Brain microvascular endothelial cell (primary cell): ENCODE measurements at regions not wholly inside any gene's neighbourhood (a gene's known extent, or its start where the extent isn't known, plus 50 kb on each side); places are given as distances from the start of the nearest gene placed in this dataset.

ENCODE experiments used
- DNase-seq: peaks from one replicate; pipeline ENCODE4 v3.0.0-alpha.2; 2020
- H3K27ac ChIP-seq: fragments of 250-450 bp; sonication (Bioruptor Pico); 2 replicates; pipeline ENCODE4 v1.5.1; 2020; ENCODE audit warnings: mild to moderate bottlenecking, moderate library complexity
- H3K27me3 ChIP-seq: fragments of 250-450 bp; sonication (Bioruptor Pico); replicated peaks from 2 replicates; pipeline ENCODE4 v1.5.1; 2020; ENCODE audit warnings: mild to moderate bottlenecking
- H3K36me3 ChIP-seq: fragments of 250-450 bp; sonication (Bioruptor Pico); replicated peaks from 2 replicates; pipeline ENCODE4 v1.5.1; 2020; ENCODE audit warnings: mild to moderate bottlenecking
- H3K4me3 ChIP-seq: 2 replicates; pipeline ENCODE4 v1.5.1; 2011; ENCODE audit warnings: low read depth, mild to moderate bottlenecking, control low read depth, low read length, moderate library complexity
- CTCF ChIP-seq: IDR thresholded peaks from 2 replicates; pipeline ENCODE4 v1.5.1; 2011; ENCODE audit warnings: low read depth, mild to moderate bottlenecking, moderate library complexity, low read length, control low read depth, inconsistent platforms; ENCODE audit errors: missing control alignments
- in situ Hi-C: cut with HindIII; loops from 2 replicates; pipeline ENCODE4 v1.10.0; 2017; ENCODE audit warnings: low sequenced_read_pairs, low pct_ligation_motif_present

GRCh38 chr4:52368895-52369294 lies 290.2 kb downstream of the USP46 start:
- no peak overlapping the region for H3K4me3 ChIP-seq
- in situ Hi-C loops = no loop called here
- H3K27me3 ChIP-seq = no peaks in the 10 kb centered on the region
- no peak for DNase-seq
- no peak for TF ChIP-seq CTCF
- H3K27ac ChIP-seq = no peak overlapping the region
- H3K36me3 ChIP-seq = no peaks in the 10 kb centered on the region

DNA sequence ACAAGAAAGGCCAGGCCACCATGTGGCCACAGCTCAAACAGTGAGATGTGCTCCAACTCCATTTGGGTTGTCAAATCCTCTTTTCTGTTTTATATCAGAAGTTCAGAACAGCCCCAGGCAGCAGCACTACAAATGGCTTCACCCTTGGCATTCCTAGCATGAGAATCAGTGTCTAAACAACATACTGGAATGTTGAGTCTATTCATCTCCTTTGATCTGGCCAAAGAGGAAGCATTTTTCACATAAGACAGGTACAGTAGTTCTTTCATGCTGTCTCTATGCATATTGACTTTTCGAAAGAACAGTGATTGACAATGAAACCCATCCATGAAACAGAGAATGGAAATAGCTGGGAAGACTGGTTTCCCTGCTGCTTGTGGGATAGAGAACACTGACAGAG lies 289.5 kb downstream of the USP46 start:
- H3K4me3 ChIP-seq = no peak overlapping the region
- in situ Hi-C loops = no loop called here
- no peaks in the 10 kb centered on the region for H3K36me3 ChIP-seq
- no peak for TF ChIP-seq CTCF
- no peak for DNase-seq
- no peak overlapping the region for H3K27ac ChIP-seq
- no peaks in the 10 kb centered on the region for H3K27me3 ChIP-seq

DNA sequence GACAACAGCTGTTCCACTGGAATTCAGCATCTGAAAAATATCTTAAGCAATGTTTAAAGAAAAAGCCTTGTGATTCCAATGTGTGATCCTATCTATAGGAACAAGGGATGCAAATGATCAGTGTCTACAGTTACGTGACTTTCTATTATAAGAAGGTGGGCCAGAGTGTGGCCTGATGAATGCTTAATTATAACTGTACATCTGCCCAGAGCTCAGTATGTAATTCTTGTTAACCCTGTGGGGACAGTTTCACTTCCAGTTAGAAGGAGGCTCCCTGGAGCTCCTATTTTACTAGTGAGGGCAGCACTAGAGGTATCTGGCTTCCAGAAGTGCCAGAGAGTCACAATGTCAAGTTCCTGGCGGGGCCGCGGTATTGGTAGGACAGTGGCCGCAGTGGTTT lies 288.5 kb downstream of the USP46 start:
- Histone ChIP-seq H3K4me3 (no peak overlapping the region), H3K27ac (no peak overlapping the region), H3K36me3 (no peaks in the 10 kb centered on the region), H3K27me3 (no peaks in the 10 kb centered on the region)
- no peak for TF ChIP-seq CTCF
- in situ Hi-C loops = no loop called here
- no peak for DNase-seq

GRCh38 chr4:52371841-52372240 lies 287.3 kb downstream of the USP46 start:
- DNase-seq = no peak
- Histone ChIP-seq H3K27me3 (no peaks in the 10 kb centered on the region), H3K27ac (no peak overlapping the region), H3K4me3 (no peak overlapping the region), H3K36me3 (no peaks in the 10 kb centered on the region)
- in situ Hi-C loops = no loop called here
- TF ChIP-seq CTCF = no peak

DNA sequence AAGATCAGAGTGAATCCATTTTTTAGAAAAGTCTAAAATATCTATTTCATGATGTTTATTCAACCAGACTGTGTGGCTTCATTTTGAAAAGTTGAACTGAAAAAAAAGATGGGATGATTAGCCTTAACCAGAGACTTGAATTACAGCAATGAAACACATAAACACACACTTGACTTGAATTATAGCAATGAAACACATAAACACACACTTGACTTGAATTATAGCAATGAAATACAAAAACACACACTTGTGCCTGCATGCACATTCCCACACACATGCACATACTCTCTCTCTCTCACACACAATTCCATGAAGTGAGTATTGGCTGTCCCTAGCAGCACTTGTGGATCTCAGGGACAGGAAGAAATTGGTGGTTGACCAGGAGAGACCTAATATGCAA lies 286.8 kb downstream of the USP46 start:
- in situ Hi-C loops = no loop called here
- no peaks in the 10 kb centered on the region for H3K36me3 ChIP-seq
- TF ChIP-seq CTCF = no peak
- H3K27me3 ChIP-seq = no peaks in the 10 kb centered on the region
- H3K4me3 ChIP-seq = no peak overlapping the region
- DNase-seq = no peak
- no peak overlapping the region for H3K27ac ChIP-seq

GRCh38 chr4:52372747-52373146 lies 286.4 kb downstream of the USP46 start:
- DNase-seq = no peak
- H3K27ac ChIP-seq = no peak overlapping the region
- in situ Hi-C loops = no loop called here
- TF ChIP-seq CTCF = no peak
- H3K27me3 ChIP-seq = no peaks in the 10 kb centered on the region
- no peaks in the 10 kb centered on the region for H3K36me3 ChIP-seq
- no peak overlapping the region for H3K4me3 ChIP-seq
